ENCODE measurements at regions not wholly inside any gene's neighbourhood (a gene's known extent, or its start where the extent isn't known, plus 50 kb on each side); places are given as distances from the start of the nearest gene placed in this dataset.

GRCh38 chr4:186946682-186947294 is 223.1 kb upstream of the FAT1 start:
- no peaks in the 10 kb centered on the region for H3K9me3 ChIP-seq (replicated peaks)
- peaks cover 25% of the 10 kb centered on the region for H3K4me1 ChIP-seq (replicated peaks)
- no peaks in the 10 kb centered on the region for H3K27me3 ChIP-seq (replicated peaks)
- H3K4me3 ChIP-seq = no peak overlapping the region
- H3K27ac ChIP-seq = no peak overlapping the region
- peak; percentile 33 to 56 for DNase-seq (ENCODE audit: low read depth in 1 of 2, low spot score in 2 of 2)
- no peaks in the 10 kb centered on the region for H3K36me3 ChIP-seq

DNA sequence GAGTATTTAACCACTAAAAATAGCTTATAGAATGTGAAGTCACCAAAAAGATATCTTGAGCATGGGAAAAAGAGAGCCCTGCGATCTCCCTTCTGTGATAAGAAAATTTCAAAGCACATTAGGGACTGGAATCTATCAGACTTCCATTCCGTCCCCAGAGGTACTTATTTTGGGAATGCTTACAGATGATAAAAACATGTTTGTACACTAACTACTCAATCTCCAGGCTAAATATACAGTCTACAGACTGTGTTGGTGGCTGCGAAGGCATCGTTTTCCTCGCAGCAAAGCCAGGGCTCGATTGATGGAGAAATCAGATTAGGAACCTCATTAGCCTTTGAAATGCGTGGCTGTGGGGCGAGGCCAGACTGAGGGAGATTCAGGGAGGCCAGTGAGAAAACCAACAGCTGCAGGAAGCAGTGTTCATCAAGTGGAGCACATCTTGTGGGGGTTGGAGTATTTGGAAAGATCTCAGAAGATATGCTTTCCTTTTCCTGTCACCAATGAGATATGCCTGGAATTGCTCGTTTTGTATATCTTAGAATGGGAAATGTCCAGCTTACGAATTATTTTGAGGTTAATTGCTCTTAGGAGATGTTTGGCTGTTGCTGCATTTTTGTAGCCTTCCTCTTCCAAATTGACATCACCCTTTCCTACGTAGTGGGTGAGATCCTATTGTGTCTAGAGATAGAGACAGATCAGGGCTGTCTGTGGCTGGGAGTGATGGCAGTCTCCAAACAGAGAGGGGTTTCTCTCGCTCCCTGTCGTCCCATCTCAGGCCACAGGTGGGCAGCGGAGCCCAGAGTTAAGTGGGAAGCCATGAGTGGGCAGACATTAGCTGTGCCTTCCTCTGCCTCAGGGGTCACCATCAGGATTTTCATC is 224.9 kb upstream of the FAT1 start:
- Histone ChIP-seq H3K27ac (peak overlapping the region; percentile 72), H3K4me3 (peak overlapping the region; percentile 10), H3K4me1 (replicated peaks) (peaks cover 20% of the 10 kb centered on the region), H3K27me3 (replicated peaks) (no peaks in the 10 kb centered on the region), H3K36me3 (no peaks in the 10 kb centered on the region), H3K9me3 (replicated peaks) (no peaks in the 10 kb centered on the region)
- peak; percentile 72 to 82 for DNase-seq (ENCODE audit: low read depth in 1 of 2, low spot score in 2 of 2)

DNA sequence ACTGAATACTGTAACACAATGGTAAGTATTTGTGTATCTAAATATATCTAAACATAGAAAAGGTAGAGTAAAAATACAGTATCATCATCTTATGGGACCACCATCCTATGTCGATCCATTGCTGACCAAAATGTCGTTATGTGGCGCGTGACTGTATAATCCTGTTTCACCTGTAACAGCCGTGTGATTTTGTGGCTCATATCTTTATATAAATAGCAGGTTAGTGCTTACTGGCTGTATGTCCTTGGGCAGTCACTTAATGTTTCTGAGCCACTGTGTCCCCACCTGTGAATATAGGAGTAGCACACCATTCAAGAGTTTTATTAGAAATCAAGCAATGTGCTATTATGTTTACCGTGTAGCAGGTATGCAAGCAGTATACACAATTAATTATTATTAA is 226.2 kb upstream of the FAT1 start:
- H3K4me1 ChIP-seq (replicated peaks) = peaks cover 25% of the 10 kb centered on the region
- no peak overlapping the region for H3K27ac ChIP-seq
- DNase-seq (ENCODE audit: low read depth in 1 of 2, low spot score in 2 of 2) = no peak
- H3K4me3 ChIP-seq = no peak overlapping the region
- H3K36me3 ChIP-seq = no peaks in the 10 kb centered on the region
- no peaks in the 10 kb centered on the region for H3K27me3 ChIP-seq (replicated peaks)
- no peaks in the 10 kb centered on the region for H3K9me3 ChIP-seq (replicated peaks)

DNA sequence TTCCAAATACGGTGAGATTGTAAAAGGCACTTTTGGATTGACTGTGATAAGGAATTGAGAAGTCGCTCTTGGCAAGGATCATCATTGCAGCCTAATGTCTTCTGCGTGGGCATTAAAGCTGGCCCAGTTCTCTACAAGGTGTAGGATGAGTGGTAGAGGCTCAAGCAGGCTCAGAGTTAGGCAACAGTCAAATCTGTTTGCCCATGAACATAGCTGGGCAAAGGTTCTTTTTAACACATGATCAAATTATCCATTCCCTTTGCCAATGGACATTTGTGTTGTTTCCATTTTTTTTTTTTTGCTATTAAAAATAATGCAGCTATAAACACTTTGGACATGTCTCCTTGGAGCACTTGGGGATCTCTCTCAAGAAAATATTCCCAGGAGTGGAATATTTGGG is 229.1 kb upstream of the FAT1 start:
- Histone ChIP-seq H3K4me3 (no peak overlapping the region), H3K27me3 (replicated peaks) (no peaks in the 10 kb centered on the region), H3K9me3 (replicated peaks) (no peaks in the 10 kb centered on the region), H3K4me1 (replicated peaks) (peaks cover 26% of the 10 kb centered on the region), H3K36me3 (no peaks in the 10 kb centered on the region), H3K27ac (no peak overlapping the region)
- no peak for DNase-seq (ENCODE audit: low read depth in 1 of 2, low spot score in 2 of 2)

DNA sequence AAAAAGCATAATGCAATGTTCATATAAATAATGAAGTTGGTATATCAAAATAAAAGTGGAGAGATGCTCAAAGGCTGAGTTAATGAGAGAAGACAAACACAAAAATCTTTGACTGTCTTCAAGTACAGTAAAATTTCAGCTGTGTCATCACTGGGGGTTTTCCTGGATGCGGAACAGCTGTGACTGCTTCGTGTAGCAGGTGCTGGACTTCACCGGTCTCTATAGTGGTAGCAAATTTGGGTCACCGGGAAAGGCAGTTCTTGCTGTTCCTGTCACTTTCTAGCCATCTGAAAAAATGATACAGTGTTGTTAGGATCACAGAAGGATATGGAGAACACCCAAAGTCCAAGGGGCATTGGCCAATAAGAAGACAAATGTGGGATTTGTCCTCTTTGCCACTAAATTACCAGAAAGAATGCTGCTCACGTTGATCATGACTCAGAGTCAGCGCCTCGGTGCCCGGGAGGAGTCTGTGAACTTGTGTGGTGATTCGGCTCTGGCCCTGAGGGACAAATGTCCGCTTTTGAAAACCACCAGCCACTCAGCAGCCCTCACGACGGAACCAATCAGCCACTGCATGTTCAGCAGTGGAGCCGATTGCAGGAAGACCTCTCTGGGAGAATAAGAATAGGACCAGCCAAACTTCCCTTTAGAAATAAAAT is 230.1 kb upstream of the FAT1 start:
- Histone ChIP-seq H3K36me3 (no peaks in the 10 kb centered on the region), H3K9me3 (replicated peaks) (no peaks in the 10 kb centered on the region), H3K4me3 (no peak overlapping the region), H3K27me3 (replicated peaks) (no peaks in the 10 kb centered on the region), H3K27ac (no peak overlapping the region), H3K4me1 (replicated peaks) (peaks cover 26% of the 10 kb centered on the region)
- DNase-seq (ENCODE audit: low read depth in 1 of 2, low spot score in 2 of 2) = no peak

DNA sequence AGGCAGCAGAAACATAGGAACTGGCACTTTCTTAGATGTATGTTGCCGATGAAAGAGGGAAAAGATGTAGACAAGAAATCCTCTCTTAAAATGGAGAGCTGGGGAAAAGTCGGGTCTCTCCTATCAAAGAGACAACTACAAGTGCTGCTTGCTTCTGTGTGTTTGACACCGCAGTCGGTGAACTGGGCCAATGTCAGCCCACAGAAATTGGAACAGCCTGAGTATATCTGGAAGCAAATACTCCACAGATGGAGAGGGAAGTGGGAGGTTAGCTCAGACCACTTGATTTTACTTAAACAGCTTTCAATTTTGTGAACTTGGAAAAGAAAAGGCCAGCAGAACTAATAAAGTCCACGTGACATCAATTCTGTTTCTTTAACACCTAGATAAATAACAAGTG is 230.9 kb upstream of the FAT1 start:
- Histone ChIP-seq H3K36me3 (no peaks in the 10 kb centered on the region), H3K27ac (no peak overlapping the region), H3K4me1 (replicated peaks) (peaks cover 21% of the 10 kb centered on the region), H3K27me3 (replicated peaks) (no peaks in the 10 kb centered on the region), H3K4me3 (no peak overlapping the region), H3K9me3 (replicated peaks) (no peaks in the 10 kb centered on the region)
- no peak for DNase-seq (ENCODE audit: low read depth in 1 of 2, low spot score in 2 of 2)

- no peak for DNase-seq (ENCODE audit: low read depth in 1 of 2, low spot score in 2 of 2)
- no peak overlapping the region for H3K4me3 ChIP-seq
- H3K36me3 ChIP-seq = no peaks in the 10 kb centered on the region
- peaks cover 21% of the 10 kb centered on the region for H3K4me1 ChIP-seq (replicated peaks)
- H3K27me3 ChIP-seq (replicated peaks) = no peaks in the 10 kb centered on the region
- no peaks in the 10 kb centered on the region for H3K9me3 ChIP-seq (replicated peaks)
- no peak overlapping the region for H3K27ac ChIP-seq
Measured at GRCh38 chr4:186954956-186955355, 231.3 kb upstream of the FAT1 start.

- Histone ChIP-seq H3K4me1 (replicated peaks) (peaks cover 21% of the 10 kb centered on the region), H3K9me3 (replicated peaks) (no peaks in the 10 kb centered on the region), H3K27me3 (replicated peaks) (no peaks in the 10 kb centered on the region), H3K27ac (no peak overlapping the region), H3K36me3 (no peaks in the 10 kb centered on the region), H3K4me3 (no peak overlapping the region)
- peak in 1 of 2 experiments; percentile 86 for DNase-seq (ENCODE audit: low read depth in 1 of 2, low spot score in 2 of 2)
Measured at GRCh38 chr4:186957952-186958555, 234.4 kb upstream of the FAT1 start.

- DNase-seq (ENCODE audit: low read depth in 1 of 2, low spot score in 2 of 2) = no peak
- Histone ChIP-seq H3K9me3 (replicated peaks) (no peaks in the 10 kb centered on the region), H3K4me1 (replicated peaks) (peaks cover 19% of the 10 kb centered on the region), H3K27ac (no peak overlapping the region), H3K27me3 (replicated peaks) (no peaks in the 10 kb centered on the region), H3K36me3 (no peaks in the 10 kb centered on the region), H3K4me3 (no peak overlapping the region)
Measured at GRCh38 chr4:186958726-186959350, 235.2 kb upstream of the FAT1 start.

GRCh38 chr4:186979961-186980745 is 256.5 kb upstream of the FAT1 start:
- peak in 1 of 2 experiments; percentile 88 for DNase-seq (ENCODE audit: low read depth in 1 of 2, low spot score in 2 of 2)
- no peaks in the 10 kb centered on the region for H3K27me3 ChIP-seq (replicated peaks)
- H3K9me3 ChIP-seq (replicated peaks) = no peaks in the 10 kb centered on the region
- peaks cover 30% of the 10 kb centered on the region for H3K4me1 ChIP-seq (replicated peaks)
- H3K4me3 ChIP-seq = peak overlapping the region; percentile 26
- H3K36me3 ChIP-seq = no peaks in the 10 kb centered on the region
- H3K27ac ChIP-seq = peak overlapping the region; percentile 80

DNA sequence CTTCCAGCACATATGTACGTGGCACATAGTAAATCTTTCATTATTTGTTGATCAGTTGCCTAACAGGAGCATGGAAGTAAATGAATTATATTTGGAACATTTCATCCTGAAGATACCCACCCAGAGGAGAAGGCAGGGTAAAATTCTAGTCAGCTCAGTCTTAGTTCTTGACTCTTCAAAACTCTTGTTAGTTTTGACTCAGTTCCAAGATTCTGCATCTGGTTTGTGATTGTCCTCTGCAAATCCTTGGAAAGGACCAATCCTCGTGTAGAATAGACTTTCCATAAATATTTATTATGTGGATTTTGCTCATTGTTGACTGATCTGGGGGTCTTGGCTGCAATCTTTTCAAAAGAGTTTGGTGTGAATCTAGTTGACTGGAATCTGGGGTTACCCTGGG is 257.5 kb upstream of the FAT1 start:
- no peak overlapping the region for H3K4me3 ChIP-seq
- peaks cover 30% of the 10 kb centered on the region for H3K4me1 ChIP-seq (replicated peaks)
- H3K27ac ChIP-seq = peak overlapping the region; percentile 80
- no peaks in the 10 kb centered on the region for H3K36me3 ChIP-seq
- H3K9me3 ChIP-seq (replicated peaks) = no peaks in the 10 kb centered on the region
- DNase-seq (ENCODE audit: low read depth in 1 of 2, low spot score in 2 of 2) = peak in 1 of 2 experiments; percentile 65
- no peaks in the 10 kb centered on the region for H3K27me3 ChIP-seq (replicated peaks)

GRCh38 chr4:186982160-186982559 is 258.5 kb upstream of the FAT1 start:
- no peaks in the 10 kb centered on the region for H3K27me3 ChIP-seq (replicated peaks)
- H3K27ac ChIP-seq = no peak overlapping the region
- no peak overlapping the region for H3K4me3 ChIP-seq
- no peaks in the 10 kb centered on the region for H3K9me3 ChIP-seq (replicated peaks)
- peaks cover 30% of the 10 kb centered on the region for H3K4me1 ChIP-seq (replicated peaks)
- H3K36me3 ChIP-seq = no peaks in the 10 kb centered on the region
- DNase-seq (ENCODE audit: low read depth in 1 of 2, low spot score in 2 of 2) = no peak

- no peaks in the 10 kb centered on the region for H3K9me3 ChIP-seq (replicated peaks)
- no peak for DNase-seq (ENCODE audit: low read depth in 1 of 2, low spot score in 2 of 2)
- H3K4me1 ChIP-seq (replicated peaks) = peaks cover 20% of the 10 kb centered on the region
- no peak overlapping the region for H3K27ac ChIP-seq
- H3K36me3 ChIP-seq = no peaks in the 10 kb centered on the region
- no peak overlapping the region for H3K4me3 ChIP-seq
- H3K27me3 ChIP-seq (replicated peaks) = no peaks in the 10 kb centered on the region
Measured at GRCh38 chr4:186984105-186984644, 260.5 kb upstream of the FAT1 start.

Measured in SJSA1 (cell line).